KMS-11 (cell line): ENCODE measurements at regions not wholly inside any gene's neighbourhood (a gene's known extent, or its start where the extent isn't known, plus 50 kb on each side); places are given as distances from the start of the nearest gene placed in this dataset.

Experiments used
- H2AFZ ChIP-seq: fragments of 200-600 bp; sonication (generic); 2 replicates; pipeline ENCODE4 v1.6.1; 2016; ENCODE audit warnings: antibody characterized with exemption, mixed run types, low read depth
- H3K27ac ChIP-seq: fragments of 200-600 bp; sonication (generic); 2 replicates; pipeline ENCODE4 v1.6.1; 2016; ENCODE audit warnings: mild to moderate bottlenecking, mixed run types
- H3K27me3 ChIP-seq: fragments of 200-600 bp; sonication (generic); 2 replicates; pipeline ENCODE4 v1.6.1; 2017; ENCODE audit warnings: mild to moderate bottlenecking, low read depth, mixed run types, moderate library complexity; ENCODE audit not compliant: insufficient read depth
- H3K36me3 ChIP-seq: fragments of 200-600 bp; sonication (generic); 2 replicates; pipeline ENCODE4 v1.6.1; 2017; ENCODE audit warnings: mild to moderate bottlenecking, mixed run types; ENCODE audit not compliant: insufficient read depth
- H3K4me1 ChIP-seq: fragments of 200-600 bp; sonication (generic); 2 replicates; pipeline ENCODE4 v1.6.1; 2016; ENCODE audit warnings: mild to moderate bottlenecking, low read depth, mixed run types; ENCODE audit not compliant: poor library complexity, severe bottlenecking
- H3K4me2 ChIP-seq: fragments of 200-600 bp; sonication (generic); 2 replicates; pipeline ENCODE4 v1.7.0; 2016; ENCODE audit warnings: mild to moderate bottlenecking, mixed run types
- H3K4me3 ChIP-seq: fragments of 200-600 bp; sonication (generic); IDR thresholded peaks from 2 replicates; pipeline ENCODE4 v1.6.1; 2017; ENCODE audit warnings: low read depth, low read length, mixed read lengths; ENCODE audit not compliant: insufficient read depth
- H3K79me2 ChIP-seq: fragments of 200-600 bp; sonication (generic); 2 replicates; pipeline ENCODE4 v1.6.1; 2016; ENCODE audit warnings: low read depth, mixed run types; ENCODE audit not compliant: insufficient read depth
- H3K9ac ChIP-seq: fragments of 200-600 bp; sonication (generic); 2 replicates; pipeline ENCODE4 v1.6.1; 2016; ENCODE audit warnings: mild to moderate bottlenecking, mixed run types
- H4K20me1 ChIP-seq: fragments of 200-600 bp; sonication (generic); 2 replicates; pipeline ENCODE4 v1.6.1; 2016; ENCODE audit warnings: mild to moderate bottlenecking, mixed run types; ENCODE audit not compliant: insufficient read depth
- TF ChIP-seq, protein P1 (sequence below): fragments of 200-600 bp; sonication (generic); conservative IDR thresholded peaks from 2 replicates; pipeline ENCODE4 v1.6.1; 2017; ENCODE audit warnings: low read depth, mild to moderate bottlenecking, antibody characterized with exemption, low read length, moderate library complexity, mixed read lengths

DNA sequence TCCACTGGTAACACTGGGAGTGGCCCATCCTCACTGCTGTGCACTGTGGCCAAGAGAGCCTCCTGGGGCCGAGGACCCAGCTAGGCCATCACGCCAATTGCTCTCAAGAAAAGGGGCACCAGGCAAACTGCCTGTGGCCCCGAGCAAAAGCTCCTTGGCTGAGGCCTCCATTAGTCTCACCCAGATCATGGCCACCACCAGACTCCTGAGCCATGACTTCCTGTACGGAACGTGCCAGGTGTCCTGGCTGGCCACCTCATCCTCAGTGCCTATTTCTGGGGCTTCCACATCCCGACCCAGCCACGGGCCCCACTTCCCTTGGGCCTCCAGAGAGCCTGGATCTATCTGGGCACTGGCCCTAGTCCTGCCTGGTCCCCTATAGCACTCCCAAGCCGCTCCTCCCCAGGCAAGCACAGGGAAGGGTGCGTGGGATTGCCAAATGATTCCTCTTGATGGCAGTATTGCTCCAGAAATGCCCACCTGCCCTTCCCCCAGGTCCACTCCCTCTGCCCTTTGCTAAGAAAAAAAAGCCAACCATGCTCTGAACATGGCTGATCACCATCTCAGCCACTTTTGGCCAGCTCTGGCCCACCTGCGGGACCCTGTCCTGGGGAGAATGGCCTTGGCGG is 212.6 kb upstream of the AGTR2 start:
- Histone ChIP-seq H3K27me3 (no peaks in the 10 kb centered on the region), H3K27ac (no peak overlapping the region), H3K36me3 (no peaks in the 10 kb centered on the region), H2AFZ (no peak overlapping the region), H4K20me1 (no peaks in the 10 kb centered on the region), H3K79me2 (peaks cover 8% of the 10 kb centered on the region; the same call in 1 of the 2 replicates), H3K4me3 (no peak overlapping the region), H3K4me2 (no peak overlapping the region; the same call in 1 of the 2 replicates), H3K9ac (no peak overlapping the region), H3K4me1 (peaks cover 28% of the 10 kb centered on the region)
- TF ChIP-seq, protein P1, sequence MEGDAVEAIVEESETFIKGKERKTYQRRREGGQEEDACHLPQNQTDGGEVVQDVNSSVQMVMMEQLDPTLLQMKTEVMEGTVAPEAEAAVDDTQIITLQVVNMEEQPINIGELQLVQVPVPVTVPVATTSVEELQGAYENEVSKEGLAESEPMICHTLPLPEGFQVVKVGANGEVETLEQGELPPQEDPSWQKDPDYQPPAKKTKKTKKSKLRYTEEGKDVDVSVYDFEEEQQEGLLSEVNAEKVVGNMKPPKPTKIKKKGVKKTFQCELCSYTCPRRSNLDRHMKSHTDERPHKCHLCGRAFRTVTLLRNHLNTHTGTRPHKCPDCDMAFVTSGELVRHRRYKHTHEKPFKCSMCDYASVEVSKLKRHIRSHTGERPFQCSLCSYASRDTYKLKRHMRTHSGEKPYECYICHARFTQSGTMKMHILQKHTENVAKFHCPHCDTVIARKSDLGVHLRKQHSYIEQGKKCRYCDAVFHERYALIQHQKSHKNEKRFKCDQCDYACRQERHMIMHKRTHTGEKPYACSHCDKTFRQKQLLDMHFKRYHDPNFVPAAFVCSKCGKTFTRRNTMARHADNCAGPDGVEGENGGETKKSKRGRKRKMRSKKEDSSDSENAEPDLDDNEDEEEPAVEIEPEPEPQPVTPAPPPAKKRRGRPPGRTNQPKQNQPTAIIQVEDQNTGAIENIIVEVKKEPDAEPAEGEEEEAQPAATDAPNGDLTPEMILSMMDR, result 0 out of 2 replicates have a peak, but pooled peaks have one; percentile 19

DNA sequence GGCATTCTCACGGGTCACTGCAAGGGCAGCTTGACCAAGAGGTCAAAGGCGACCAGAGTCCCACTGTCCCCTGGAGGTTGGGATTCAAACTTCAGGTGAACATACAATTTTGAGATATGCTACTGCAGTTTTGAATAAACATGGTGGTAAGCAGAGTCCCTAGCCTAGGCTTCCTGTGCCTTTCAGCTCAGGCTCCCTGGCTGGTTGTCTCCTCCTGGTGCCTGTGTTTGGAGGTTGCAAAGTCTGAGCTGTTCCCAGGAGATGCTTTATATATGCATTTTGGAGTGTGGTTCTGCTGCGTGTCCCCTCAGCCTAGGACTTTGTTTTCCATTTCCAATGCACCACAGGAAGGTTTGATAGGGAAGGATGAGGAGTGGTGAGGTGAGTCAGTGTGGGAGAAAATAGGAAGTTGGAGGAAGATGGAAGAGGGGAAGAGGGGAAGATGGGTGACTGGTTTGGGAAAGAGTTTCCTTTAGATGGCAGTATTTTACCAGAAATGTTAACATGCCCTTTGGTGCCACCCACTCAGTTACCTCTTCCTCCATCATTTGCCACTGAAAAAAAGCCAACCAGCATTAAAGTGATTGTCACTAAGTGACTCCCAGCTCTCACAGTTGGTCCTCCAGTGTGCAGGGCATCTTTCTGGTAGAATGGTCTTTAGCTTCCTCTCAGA is 211.7 kb upstream of the AGTR2 start:
- no peak overlapping the region for H2AFZ ChIP-seq
- peak overlapping the region; percentile 17; the same call in 1 of the 2 replicates for H3K4me2 ChIP-seq
- peaks cover 28% of the 10 kb centered on the region for H3K4me1 ChIP-seq
- TF ChIP-seq, protein P1, result peak; percentile 23
- H3K9ac ChIP-seq, result no peak overlapping the region
- H3K27me3 ChIP-seq, result no peaks in the 10 kb centered on the region
- H3K27ac ChIP-seq, result no peak overlapping the region
- peaks cover 15% of the 10 kb centered on the region; the same call in 1 of the 2 replicates for H3K79me2 ChIP-seq
- H3K4me3 ChIP-seq, result no peak overlapping the region
- H4K20me1 ChIP-seq, result no peaks in the 10 kb centered on the region
- no peaks in the 10 kb centered on the region for H3K36me3 ChIP-seq

DNA sequence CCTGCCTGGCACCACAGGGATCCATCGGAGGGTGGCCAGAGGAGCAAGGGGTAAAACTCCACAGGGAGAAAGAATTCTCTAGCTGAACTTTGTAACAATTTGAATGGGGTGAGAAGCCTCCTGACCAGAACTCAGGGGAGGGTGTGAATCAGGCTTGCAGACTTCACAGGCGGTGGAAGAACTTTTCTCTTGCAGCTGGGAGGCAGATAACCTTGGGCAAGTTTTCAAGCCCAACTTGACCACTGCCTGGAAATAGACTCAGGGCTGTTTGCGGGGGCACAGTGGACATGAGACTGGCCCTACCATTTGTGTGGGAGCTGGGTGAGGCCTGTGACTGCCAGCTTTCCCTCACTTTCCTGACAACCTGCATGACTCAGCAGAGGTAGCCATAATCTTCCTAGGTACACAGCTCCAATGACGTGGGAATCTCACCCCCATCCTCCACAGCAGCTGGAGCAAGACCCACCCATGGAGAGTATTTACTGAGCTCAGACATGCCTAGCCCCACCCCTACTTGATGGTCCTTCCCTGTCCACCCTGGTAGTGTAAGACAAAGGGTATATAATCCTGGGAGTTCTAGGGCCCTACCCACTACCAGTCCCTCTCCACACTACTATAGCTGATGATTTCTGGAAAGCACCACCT is 210.0 kb upstream of the AGTR2 start:
- Histone ChIP-seq H3K4me3 (no peak overlapping the region), H3K36me3 (no peaks in the 10 kb centered on the region), H3K27ac (no peak overlapping the region), H3K27me3 (no peaks in the 10 kb centered on the region), H3K4me2 (no peak overlapping the region), H4K20me1 (no peaks in the 10 kb centered on the region), H3K4me1 (peaks cover 28% of the 10 kb centered on the region), H3K79me2 (peaks cover 20% of the 10 kb centered on the region; the same call in 1 of the 2 replicates), H2AFZ (no peak overlapping the region), H3K9ac (no peak overlapping the region)
- TF ChIP-seq, protein P1, result no peak

DNA sequence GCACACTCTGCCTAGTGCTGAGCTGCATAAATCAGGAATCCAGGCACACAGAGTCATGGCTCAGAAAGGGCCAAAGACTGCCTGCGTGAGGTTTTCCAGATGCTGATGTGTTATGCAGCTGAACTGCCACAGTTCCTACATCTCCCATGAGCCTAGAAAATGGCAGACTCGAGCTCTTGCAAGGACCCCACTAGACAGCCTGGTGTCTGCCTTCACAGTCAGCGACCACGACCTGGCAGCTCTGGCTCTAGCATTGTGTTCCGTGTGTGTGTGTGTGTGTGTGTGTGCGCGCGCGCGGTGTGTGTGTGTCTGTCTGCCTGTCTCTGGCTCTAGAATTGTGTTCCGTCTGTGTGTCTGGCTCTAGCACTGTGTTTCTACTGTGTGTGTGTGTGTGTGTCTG is 203.6 kb upstream of the AGTR2 start:
- Histone ChIP-seq H3K4me2 (no peak overlapping the region), H3K4me1 (no peaks in the 10 kb centered on the region), H3K79me2 (peaks cover 19% of the 10 kb centered on the region; the same call in 1 of the 2 replicates), H3K4me3 (no peak overlapping the region), H4K20me1 (no peaks in the 10 kb centered on the region), H3K27ac (no peak overlapping the region), H3K27me3 (no peaks in the 10 kb centered on the region), H2AFZ (no peak overlapping the region), H3K9ac (no peak overlapping the region), H3K36me3 (no peaks in the 10 kb centered on the region)
- TF ChIP-seq, protein P1, result no peak
